ENCODE measurements at regions not wholly inside any gene's neighbourhood (a gene's known extent, or its start where the extent isn't known, plus 50 kb on each side); places are given as distances from the start of the nearest gene placed in this dataset.
"Not testable (repeated sequence)": the region's sequence is repeated elsewhere in the genome, so short reads cannot be mapped to it uniquely, and the experiment has no call there.

DNA sequence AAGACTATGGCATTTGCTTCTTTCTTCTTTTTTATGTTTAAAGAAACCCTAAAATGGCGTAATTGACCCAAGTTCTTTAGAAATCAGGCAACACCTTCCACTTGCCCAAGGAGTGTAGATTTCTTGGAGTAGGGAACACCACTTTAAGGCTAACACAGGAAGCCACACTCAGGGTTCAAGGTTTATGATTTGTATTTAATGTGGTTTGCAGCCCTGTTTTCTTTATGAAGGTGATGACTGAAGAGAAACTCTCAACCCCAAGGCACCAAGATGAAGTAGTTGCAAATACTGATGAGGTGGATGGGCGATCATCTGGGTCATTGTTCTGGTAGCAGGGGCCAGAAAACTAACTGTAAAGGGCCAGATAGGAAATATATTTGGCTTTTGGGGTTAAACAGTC is 101.1 kb downstream of the DLEU7 start:
- no peak for DNase-seq (ENCODE audit: low read depth in 2 of 2)

DNA sequence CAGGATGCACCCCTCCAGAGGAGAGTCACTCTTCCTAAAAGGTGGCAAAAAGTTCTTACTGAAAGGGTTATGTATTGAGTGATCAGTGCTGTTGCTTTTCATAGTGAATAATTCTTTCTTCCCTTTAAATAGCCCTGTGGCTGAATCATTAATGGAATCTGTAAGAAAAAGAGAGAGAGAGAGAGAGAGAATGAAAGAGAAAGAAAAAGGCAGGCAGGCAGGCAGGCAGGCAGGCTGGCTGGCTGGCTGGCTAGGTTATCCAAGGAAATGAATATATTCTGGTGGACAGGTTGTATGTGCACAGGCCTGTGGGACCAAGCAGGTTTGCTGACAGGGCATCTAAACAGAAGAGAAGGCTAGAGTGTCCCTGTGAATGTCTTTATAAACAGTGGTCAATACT is 100.5 kb downstream of the DLEU7 start:
- DNase-seq (ENCODE audit: low read depth in 2 of 2): no peak

DNA sequence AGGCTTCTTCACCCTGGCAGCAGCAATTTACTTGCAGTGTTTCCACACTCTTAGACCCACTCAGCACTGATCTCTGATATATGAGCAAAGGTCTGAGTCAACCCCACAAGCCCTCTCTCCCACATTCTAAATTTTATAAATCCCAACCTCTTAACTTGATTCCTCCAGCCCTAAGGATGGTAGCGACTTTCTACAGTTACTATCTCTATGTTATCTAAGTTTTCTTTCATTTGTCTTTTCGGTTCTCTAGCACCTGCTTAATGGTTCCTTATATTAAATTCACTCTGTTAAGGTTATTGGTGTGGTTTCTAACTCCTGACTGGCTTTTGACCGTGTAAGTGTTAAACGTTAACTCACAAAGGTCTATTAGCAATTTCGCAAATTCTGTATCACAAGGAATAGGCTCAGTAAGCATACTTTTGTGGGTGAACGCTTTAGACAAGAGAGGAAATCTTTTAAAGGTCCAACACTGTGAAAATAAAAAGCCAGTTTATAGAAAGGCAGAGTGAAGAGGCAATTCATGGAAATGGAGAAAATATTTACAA is 99.3 kb downstream of the DLEU7 start:
- no peak for DNase-seq (ENCODE audit: low read depth in 2 of 2)

DNA sequence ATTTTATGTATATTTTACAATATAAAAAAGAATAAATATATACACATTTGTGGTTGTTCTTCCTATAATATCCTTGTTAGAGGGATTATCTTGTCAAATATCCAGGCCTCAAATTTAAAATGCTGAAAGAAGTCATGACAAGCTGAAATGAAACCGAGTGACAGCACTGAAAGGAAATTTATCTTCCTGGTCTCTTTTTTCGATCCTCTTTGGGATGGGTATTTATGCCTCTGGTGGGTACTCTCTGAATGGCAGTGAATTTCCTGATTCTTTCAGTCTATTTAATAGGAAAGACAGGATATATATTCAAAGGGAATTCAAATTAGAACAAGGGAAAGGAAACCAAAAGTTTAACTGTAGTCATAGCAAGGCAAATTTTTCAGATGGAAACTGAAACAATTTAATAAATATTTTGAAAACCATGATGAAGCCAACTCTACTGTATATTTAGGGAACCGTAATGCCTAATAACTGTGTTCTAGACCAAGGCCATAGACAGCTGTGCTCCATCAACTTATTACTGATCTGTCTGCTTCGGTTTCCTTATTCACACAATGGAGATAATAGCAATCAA is 97.9 kb downstream of the DLEU7 start:
- no peak for DNase-seq (ENCODE audit: low read depth in 2 of 2)

DNA sequence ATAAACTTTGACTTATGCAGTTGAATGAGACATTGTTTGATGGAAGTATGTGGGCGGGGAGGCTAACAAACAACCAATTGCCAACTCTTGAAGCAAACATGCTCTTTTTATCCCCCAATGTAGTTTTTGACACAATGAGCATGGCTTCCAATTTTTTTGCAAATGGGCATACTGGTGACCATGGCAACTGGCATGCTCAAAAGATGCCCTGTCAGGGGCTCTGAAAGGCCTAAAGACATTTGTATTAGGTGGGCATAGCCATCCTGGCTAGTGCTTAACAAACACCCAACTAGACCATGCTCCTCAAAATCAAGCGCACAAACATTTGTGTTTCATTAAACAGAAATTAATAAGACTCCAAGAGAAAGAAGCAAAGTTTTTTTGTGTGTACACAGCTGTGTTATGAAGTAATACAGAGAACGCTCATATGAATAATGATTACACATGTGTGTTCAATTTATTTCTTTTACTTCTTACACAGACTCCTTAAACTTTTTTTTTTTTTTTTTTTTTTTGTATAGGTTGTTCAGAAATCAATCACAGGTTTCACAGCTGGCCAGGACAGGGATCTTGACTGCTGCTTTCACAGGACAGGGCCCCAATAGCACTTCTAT is 95.6 kb downstream of the DLEU7 start:
- no peak for DNase-seq (ENCODE audit: low read depth in 2 of 2)

DNA sequence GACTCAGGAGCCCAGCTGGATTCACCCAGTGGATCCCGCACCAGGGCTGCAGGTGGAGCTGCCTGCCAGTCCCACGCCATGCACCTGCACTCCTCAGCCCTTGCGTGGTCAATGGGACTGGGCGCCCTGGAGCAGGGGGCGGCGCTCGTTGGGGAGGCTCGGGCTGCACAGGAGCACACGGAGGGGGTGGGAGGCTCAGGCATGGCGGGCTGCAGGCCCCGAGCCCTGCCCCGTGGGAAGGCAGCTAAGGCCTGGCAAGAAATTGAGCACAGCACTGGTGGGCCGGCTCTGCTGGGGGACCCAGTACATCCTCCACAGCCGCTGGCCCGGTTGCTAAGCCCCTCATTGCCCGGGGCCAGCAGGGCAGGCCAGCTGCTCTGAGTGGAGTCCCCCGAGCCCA is 90.3 kb downstream of the DLEU7 start:
- DNase-seq (ENCODE audit: low read depth in 2 of 2): not testable (repeated sequence)

DNA sequence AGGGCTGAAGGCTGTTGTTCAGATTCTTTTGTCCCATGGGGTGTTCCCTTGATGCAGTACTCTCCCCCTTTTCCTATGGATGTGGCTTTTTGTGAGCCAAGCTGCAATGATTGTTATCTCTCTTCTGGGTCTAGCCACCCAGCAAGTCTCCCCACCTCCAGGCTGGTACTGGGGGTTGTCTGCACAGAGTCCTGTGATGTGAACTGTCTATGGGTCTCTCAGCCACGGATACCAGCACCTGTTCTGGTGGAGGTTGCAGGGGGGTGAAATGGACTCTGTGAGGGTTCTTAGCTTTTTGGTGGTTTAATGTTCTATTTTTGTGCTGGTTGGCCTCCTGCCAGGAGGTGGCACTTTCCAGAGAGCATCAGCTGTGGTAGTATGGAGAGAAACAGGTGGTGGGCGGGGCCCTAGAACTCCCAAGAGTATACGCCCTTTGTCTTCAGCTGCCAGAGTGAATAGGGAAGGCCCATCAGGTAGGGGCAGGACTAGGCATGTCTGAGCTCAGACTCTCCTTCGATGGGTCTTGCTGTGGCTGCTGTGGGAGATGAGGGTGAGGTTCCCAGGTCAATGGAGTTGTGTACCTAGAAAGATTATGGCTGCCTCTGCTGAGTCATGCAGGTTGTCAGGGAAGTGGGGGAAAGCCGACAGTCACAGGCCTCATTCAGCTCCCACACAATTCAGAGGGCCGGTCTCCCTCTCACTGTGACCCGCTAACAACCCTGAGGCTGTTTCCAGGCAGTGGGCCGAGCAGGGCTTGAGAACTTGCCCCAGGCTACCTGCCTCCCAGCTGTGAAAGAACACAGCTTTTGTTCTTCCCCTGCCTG is 87.4 kb downstream of the DLEU7 start:
- not testable (repeated sequence) for DNase-seq (ENCODE audit: low read depth in 2 of 2)

DNA sequence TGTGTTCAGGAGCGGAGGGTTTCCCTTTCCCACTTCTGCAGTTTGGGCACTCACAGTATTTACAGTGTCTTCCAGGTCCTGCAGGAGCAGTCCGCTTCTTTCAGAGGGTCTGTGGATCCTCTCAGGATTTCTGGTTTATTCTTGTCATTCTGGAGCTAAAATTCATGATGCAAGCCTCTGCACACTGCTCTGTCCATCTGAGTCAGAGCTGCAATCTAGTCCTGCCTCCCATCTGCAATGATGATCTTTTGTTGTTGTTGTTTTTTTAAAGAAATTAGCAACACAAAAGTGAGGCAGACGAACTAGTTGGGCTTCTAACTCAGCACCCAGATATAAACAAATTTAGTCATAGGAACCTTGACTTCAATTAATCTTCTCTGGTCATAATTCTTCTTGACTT is 86.5 kb downstream of the DLEU7 start:
- DNase-seq (ENCODE audit: low read depth in 2 of 2): no peak

DNA sequence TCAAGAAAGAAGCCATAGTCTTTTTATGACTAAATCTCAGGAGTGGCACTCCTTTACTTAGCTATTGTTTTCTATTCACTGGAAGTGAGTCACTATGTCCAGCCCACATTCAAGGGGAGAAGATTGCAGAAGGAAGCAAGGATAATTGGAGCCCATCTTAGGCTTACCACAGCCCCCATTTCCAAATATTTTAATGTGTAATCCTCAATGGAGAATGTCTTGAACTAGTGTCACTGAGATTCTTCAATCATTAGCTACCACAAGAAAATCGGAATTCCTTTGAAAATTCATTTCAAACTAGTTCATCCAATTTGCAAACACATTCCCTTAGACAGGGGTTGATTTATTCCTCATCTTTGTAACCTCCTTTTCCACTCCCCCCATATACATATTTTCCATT is 84.7 kb downstream of the DLEU7 start:
- DNase-seq (ENCODE audit: low read depth in 2 of 2): no peak

DNA sequence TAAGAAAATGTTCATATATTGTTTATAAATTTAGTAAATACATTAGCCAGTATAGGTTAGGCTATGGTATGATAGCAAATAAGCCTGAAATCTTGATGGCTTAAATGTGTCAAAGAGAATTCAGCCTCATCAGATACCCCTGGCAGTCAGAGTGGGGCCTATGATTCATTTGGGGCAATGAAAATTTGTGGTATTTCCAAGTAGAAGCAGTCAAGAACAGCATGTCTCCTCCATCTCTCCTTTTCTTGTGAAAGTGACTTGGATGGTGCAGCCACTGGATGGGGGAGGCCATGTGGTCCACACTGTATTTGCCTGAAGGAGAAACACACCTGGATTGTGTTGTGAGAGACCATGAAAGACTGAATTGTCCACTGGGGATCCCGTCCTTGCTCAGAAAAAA is 82.7 kb downstream of the DLEU7 start:
- DNase-seq (ENCODE audit: low read depth in 2 of 2): no peak

DNA sequence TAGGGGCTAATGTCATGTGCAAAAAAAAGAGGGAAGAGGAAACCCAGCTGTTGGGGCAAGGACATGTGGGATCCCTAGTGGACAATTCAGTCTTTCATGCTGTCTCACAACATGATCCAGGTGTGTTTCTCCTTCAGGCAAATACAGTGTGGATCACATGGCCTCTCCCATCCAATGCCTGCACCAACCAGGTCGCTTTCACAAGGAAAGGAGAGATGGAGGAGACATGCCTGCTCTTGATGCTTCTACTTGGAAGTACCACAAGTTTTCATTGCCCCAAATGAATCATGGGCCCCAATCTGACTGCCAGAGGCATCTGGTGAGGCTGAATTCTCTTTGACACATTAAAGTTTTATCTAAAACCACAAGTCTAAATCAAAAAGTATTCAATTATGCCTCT is 82.1 kb downstream of the DLEU7 start:
- DNase-seq (ENCODE audit: low read depth in 2 of 2): no peak

DNA sequence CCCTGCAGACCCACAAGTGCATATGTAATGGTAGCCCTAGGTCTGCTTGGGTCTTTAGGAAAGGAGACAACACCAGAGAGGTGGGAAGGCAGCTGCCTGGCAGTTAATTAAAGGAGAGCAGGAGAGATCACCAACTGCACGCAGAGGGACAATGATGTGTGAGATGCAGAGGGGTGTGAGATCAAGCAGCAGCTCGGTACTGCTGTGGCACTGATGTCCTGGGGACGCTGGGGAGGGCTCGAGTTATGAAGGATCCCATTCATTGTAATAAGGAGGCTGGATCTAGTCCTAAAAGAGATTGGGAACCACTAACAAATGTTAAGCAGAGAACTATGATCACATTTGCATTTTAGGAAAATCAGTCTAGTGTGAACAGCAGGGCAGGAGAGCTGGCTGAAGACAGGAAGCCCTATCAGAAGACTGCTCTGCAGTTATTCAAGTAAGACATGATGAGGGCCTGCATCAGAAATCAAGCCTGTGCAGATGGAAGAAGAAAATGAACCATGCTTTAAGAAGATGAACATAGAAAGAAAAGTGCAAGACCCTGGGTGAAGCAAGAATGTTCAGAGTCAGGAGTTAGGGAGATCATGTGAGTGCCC is 80.4 kb downstream of the DLEU7 start:
- no peak for DNase-seq (ENCODE audit: low read depth in 2 of 2)

DNA sequence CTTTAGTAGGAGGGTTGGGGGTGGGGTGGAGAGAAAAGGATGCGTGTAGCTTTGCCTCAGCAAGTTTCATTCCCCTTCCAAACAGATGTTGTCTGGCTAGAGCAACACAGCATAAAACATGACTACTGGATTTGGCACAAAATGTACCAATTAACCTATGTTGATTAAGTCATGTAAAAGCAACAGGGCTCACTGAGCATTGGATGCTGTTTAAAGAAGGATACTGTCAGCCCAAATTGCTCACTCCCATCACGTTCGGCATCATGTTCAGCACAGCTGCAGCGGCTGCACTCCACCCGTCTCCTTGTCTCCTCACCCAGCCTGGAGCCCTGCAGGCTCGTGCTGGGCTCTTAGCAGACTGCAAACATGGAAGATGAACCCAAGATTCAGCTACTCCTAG is 77.5 kb downstream of the DLEU7 start:
- no peak for DNase-seq (ENCODE audit: low read depth in 2 of 2)

DNA sequence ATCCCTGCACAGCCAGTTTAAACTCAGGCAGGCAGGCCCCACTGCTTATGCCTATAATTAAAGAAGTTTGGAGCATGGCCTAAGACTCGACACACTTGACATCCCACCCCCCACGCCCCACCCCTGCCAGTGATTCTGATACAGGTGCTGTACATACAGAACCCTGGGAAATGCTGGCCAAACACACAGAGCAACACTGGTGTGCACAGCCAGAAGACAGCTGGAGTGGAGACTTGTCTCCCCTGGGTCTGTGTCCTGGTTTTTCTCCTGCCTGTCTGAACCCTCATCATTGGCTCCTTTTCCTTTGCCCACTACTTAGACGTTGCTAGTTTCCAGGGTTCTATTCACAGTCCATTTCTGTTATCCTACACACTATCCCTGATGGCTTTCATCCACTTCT is 76.8 kb downstream of the DLEU7 start:
- DNase-seq (ENCODE audit: low read depth in 2 of 2): no peak

DNA sequence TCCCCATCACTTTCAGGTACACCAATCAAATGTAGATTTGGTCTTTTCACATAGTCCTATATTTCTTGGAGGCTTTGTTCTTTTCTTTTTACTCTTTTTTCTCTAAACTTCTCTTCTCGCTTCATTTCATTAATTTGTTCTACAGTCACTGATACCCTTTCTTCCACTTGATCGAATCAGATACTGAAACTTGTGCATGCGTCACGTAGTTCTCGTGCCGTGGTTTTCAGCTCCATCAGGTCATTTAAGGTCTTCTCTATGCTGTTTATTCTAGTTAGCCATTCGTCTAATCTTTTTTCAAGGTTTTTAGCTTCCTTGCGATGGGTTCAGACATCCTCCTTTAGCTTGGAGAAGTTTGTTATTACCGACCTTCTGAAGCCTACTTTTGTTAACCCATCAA is 70.6 kb downstream of the DLEU7 start:
- DNase-seq (ENCODE audit: low read depth in 2 of 2): not testable (repeated sequence)
